K562 (cell line): ENCODE measurements at regions not wholly inside any gene's neighbourhood (a gene's known extent, or its start where the extent isn't known, plus 50 kb on each side); places are given as distances from the start of the nearest gene placed in this dataset.
A peak's percentile ranks its signal among the peaks of the same experiment; 100 is the strongest.

Source experiments
- AFF1 ChIP-seq, 2 experiments: fragments of 450-650 bp; IDR thresholded peaks; 2 replicates each; pipeline ENCODE4 v1.6.1; 2018; ENCODE audit warnings: mild to moderate bottlenecking in 2 of 2, low read depth in 1 of 2; ENCODE audit not compliant: partially characterized antibody in 2 of 2
- CTBP1 ChIP-seq: fragments of 450-650 bp; IDR thresholded peaks from 2 replicates; pipeline ENCODE4 v1.6.1; 2016; ENCODE audit warnings: borderline replicate concordance
- FOXA1 ChIP-seq: fragments of 450-650 bp; IDR thresholded peaks from 2 replicates; pipeline ENCODE4 v1.6.1; 2016; ENCODE audit warnings: mild to moderate bottlenecking, borderline replicate concordance
- GTF2E2 ChIP-seq: fragments of 200-800 bp; sonication (Bioruptor generic); IDR thresholded peaks from 2 replicates; pipeline ENCODE4 v1.6.1; 2016; ENCODE audit warnings: missing genetic modification characterization, missing compliant biosample characterization
- JUNB ChIP-seq: fragments of 450-650 bp; formaldehyde crosslinking; conservative IDR thresholded peaks from 2 replicates; pipeline ENCODE4 v1.4.0; 2020; ENCODE audit warnings: mild to moderate bottlenecking
- KDM1A ChIP-seq, 2 experiments: fragments of 450-650 bp; IDR thresholded peaks; 2 replicates each; pipeline ENCODE4 v1.6.1; 2016; ENCODE audit warnings: mild to moderate bottlenecking in 2 of 2
- KLF6 ChIP-seq: fragments of 250-450 bp; sonication (Bioruptor Pico); IDR thresholded peaks from 2 replicates; pipeline ENCODE4 v1.4.0; 2020; ENCODE audit warnings: mild to moderate bottlenecking, moderate library complexity, borderline replicate concordance
- NR3C1 ChIP-seq: sonication (generic); formaldehyde crosslinking; IDR thresholded peaks from 2 replicates; pipeline ENCODE4 v1.8.1; 2022; ENCODE audit warnings: missing genetic modification reagents
- PHF20 ChIP-seq: fragments of 450-650 bp; IDR thresholded peaks from 2 replicates; pipeline ENCODE4 v1.6.1; 2018; ENCODE audit not compliant: partially characterized antibody
- TSC22D4 ChIP-seq: fragments of 450-650 bp; IDR thresholded peaks from 2 replicates; pipeline ENCODE4 v1.6.1; 2016; ENCODE audit warnings: missing genetic modification characterization, missing biosample characterization, control low read depth
- ZC3H11A ChIP-seq: IDR thresholded peaks from 2 replicates; pipeline ENCODE4 v1.6.1; 2012; ENCODE audit warnings: low read depth, low read length, improper control_type of control experiment
- ZNF589 ChIP-seq: fragments of 200-800 bp; sonication (Bioruptor generic); IDR thresholded peaks from 2 replicates; pipeline ENCODE4 v1.6.1; 2016; ENCODE audit warnings: low read depth, missing genetic modification characterization, missing compliant biosample characterization
- TF ChIP-seq, protein P1 (sequence below): fragments of 450-650 bp; IDR thresholded peaks from 2 replicates; pipeline ENCODE4 v1.6.1; 2017; ENCODE audit warnings: antibody characterized with exemption, mild to moderate bottlenecking
- TF ChIP-seq, protein P2 (sequence below): fragments of 250-450 bp; sonication (Bioruptor Pico); IDR thresholded peaks from 2 replicates; pipeline ENCODE4 v1.8.0; 2022; ENCODE audit warnings: inconsistent platforms, mild to moderate bottlenecking, moderate library complexity, borderline replicate concordance
- TF ChIP-seq, protein P3 (sequence below): fragments of 450-650 bp; IDR thresholded peaks from 2 replicates; pipeline ENCODE4 v1.6.1; 2018; ENCODE audit not compliant: partially characterized antibody

- TF ChIP-seq, protein P1, sequence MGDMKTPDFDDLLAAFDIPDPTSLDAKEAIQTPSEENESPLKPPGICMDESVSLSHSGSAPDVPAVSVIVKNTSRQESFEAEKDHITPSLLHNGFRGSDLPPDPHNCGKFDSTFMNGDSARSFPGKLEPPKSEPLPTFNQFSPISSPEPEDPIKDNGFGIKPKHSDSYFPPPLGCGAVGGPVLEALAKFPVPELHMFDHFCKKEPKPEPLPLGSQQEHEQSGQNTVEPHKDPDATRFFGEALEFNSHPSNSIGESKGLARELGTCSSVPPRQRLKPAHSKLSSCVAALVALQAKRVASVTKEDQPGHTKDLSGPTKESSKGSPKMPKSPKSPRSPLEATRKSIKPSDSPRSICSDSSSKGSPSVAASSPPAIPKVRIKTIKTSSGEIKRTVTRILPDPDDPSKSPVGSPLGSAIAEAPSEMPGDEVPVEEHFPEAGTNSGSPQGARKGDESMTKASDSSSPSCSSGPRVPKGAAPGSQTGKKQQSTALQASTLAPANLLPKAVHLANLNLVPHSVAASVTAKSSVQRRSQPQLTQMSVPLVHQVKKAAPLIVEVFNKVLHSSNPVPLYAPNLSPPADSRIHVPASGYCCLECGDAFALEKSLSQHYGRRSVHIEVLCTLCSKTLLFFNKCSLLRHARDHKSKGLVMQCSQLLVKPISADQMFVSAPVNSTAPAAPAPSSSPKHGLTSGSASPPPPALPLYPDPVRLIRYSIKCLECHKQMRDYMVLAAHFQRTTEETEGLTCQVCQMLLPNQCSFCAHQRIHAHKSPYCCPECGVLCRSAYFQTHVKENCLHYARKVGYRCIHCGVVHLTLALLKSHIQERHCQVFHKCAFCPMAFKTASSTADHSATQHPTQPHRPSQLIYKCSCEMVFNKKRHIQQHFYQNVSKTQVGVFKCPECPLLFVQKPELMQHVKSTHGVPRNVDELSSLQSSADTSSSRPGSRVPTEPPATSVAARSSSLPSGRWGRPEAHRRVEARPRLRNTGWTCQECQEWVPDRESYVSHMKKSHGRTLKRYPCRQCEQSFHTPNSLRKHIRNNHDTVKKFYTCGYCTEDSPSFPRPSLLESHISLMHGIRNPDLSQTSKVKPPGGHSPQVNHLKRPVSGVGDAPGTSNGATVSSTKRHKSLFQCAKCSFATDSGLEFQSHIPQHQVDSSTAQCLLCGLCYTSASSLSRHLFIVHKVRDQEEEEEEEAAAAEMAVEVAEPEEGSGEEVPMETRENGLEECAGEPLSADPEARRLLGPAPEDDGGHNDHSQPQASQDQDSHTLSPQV = no peak
- no peak for TF ChIP-seq FOXA1
- TF ChIP-seq KLF6 = no peak
- TF ChIP-seq, protein P2, sequence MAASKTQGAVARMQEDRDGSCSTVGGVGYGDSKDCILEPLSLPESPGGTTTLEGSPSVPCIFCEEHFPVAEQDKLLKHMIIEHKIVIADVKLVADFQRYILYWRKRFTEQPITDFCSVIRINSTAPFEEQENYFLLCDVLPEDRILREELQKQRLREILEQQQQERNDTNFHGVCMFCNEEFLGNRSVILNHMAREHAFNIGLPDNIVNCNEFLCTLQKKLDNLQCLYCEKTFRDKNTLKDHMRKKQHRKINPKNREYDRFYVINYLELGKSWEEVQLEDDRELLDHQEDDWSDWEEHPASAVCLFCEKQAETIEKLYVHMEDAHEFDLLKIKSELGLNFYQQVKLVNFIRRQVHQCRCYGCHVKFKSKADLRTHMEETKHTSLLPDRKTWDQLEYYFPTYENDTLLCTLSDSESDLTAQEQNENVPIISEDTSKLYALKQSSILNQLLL (CRISPR knock-in tag) = no peak
- peak; percentile 58; the same call in 1 of the 2 replicates for TF ChIP-seq JUNB (CRISPR knock-in tag)
- TF ChIP-seq NR3C1 (CRISPR knock-in tag) = no peak
- no peak for TF ChIP-seq TSC22D4 (tag)
- TF ChIP-seq ZC3H11A = no peak
- TF ChIP-seq CTBP1 = peak; percentile 71; the same call in 1 of the 2 replicates
- TF ChIP-seq, protein P3, sequence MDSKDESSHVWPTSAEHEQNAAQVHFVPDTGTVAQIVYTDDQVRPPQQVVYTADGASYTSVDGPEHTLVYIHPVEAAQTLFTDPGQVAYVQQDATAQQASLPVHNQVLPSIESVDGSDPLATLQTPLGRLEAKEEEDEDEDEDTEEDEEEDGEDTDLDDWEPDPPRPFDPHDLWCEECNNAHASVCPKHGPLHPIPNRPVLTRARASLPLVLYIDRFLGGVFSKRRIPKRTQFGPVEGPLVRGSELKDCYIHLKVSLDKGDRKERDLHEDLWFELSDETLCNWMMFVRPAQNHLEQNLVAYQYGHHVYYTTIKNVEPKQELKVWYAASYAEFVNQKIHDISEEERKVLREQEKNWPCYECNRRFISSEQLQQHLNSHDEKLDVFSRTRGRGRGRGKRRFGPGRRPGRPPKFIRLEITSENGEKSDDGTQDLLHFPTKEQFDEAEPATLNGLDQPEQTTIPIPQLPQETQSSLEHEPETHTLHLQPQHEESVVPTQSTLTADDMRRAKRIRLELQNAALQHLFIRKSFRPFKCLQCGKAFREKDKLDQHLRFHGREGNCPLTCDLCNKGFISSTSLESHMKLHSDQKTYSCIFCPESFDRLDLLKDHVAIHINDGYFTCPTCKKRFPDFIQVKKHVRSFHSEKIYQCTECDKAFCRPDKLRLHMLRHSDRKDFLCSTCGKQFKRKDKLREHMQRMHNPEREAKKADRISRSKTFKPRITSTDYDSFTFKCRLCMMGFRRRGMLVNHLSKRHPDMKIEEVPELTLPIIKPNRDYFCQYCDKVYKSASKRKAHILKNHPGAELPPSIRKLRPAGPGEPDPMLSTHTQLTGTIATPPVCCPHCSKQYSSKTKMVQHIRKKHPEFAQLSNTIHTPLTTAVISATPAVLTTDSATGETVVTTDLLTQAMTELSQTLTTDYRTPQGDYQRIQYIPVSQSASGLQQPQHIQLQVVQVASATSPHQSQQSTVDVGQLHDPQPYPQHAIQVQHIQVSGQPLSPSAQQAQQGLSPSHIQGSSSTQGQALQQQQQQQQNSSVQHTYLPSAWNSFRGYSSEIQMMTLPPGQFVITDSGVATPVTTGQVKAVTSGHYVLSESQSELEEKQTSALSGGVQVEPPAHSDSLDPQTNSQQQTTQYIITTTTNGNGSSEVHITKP = no peak
- TF ChIP-seq AFF1 (IDR thresholded peaks at IDR 0.05; ENCODE audit: low read depth in 1 of 2, partially characterized antibody in 2 of 2) = peak in 1 of 2 experiments; percentile 70
- TF ChIP-seq PHF20 = no peak
- TF ChIP-seq GTF2E2 (tag) = peak; percentile 57; the same call in 1 of the 2 replicates
- TF ChIP-seq KDM1A (IDR thresholded peaks at IDR 0.05) = 0 out of 4 replicates have a peak, but pooled peaks of 1 of the 2 experiments have one; percentile 29
- TF ChIP-seq ZNF589 (CRISPR knock-in tag) = no peak
These were observed 98.0 kb downstream of the ADCYAP1 start (continued) for GRCh38 chr18:1002653-1003178.
